IMR-90 (cell line): ENCODE measurements at regions not wholly inside any gene's neighbourhood (a gene's known extent, or its start where the extent isn't known, plus 50 kb on each side); places are given as distances from the start of the nearest gene placed in this dataset.

Experiments used
- ATAC-seq: fragments of 200-7000 bp; cut with Tn5 transposase; 2 replicates; pipeline ENCODE4 v1.9.1; 2020; ENCODE audit warnings: low read depth, mild to moderate bottlenecking, moderate library complexity
- BruUV-seq: library from RNA; stranded (reverse); fragments of 400-500 nt; replicated peaks from 2 replicates; lab custom pipeline; 2021; lab: Mats Ljungman, UMichigan
- CTCF ChIA-PET: fragments of 300-600 bp; formaldehyde crosslinking; extraction: SDS; loops from one replicate; lab custom pipeline; 2021; ENCODE audit warnings: antibody characterized with exemption; lab: Yijun Ruan, JAX
- POLR2A ChIA-PET: fragments of 300-600 bp; sonication (Branson Sonifier 250); formaldehyde crosslinking; loops from one replicate; lab custom pipeline; 2022; ENCODE audit warnings: antibody characterized with exemption; ENCODE audit not compliant: unreplicated experiment; lab: Charles Lee
- DNase-seq: peaks from one replicate; pipeline ENCODE4 v3.0.0; 2013
- H2AFZ ChIP-seq: replicated peaks from 2 replicates; pipeline ENCODE3; 2013; ENCODE audit warnings: low read length, mild to moderate bottlenecking; ENCODE audit not compliant: poor library complexity
- H2AK5ac ChIP-seq: 2 replicates; pipeline ENCODE4 v1.6.1; 2013; ENCODE audit warnings: low read depth, low read length, inconsistent platforms
- H2AK9ac ChIP-seq: replicated peaks from 2 replicates; pipeline ENCODE3; 2013; ENCODE audit warnings: mild to moderate bottlenecking, low read depth, low read length, moderate library complexity; ENCODE audit not compliant: poor library complexity
- H2BK120ac ChIP-seq: 2 replicates; pipeline ENCODE4 v1.6.1; 2013; ENCODE audit warnings: low read depth, low read length, inconsistent platforms
- H2BK15ac ChIP-seq: 3 replicates; pipeline ENCODE4 v1.6.1; 2013; ENCODE audit warnings: low read depth, low read length, inconsistent platforms
- H2BK20ac ChIP-seq: 2 replicates; pipeline ENCODE4 v1.6.1; 2013; ENCODE audit warnings: low read depth, mild to moderate bottlenecking, inconsistent platforms, low read length, moderate library complexity
- H2BK5ac ChIP-seq: 2 replicates; pipeline ENCODE4 v1.6.1; 2013; ENCODE audit warnings: mild to moderate bottlenecking, low read depth, low read length, inconsistent platforms; ENCODE audit not compliant: poor library complexity, severe bottlenecking
- H3K14ac ChIP-seq: replicated peaks from 2 replicates; pipeline ENCODE4 v1.6.1; 2013; ENCODE audit warnings: low read depth, low read length, inconsistent platforms
- H3K18ac ChIP-seq: 2 replicates; pipeline ENCODE4 v1.6.1; 2013; ENCODE audit warnings: low read depth, low read length, control low read depth
- H3K23ac ChIP-seq: 2 replicates; pipeline ENCODE4 v1.6.1; 2013; ENCODE audit warnings: low read depth, low read length, inconsistent platforms
- H3K27ac ChIP-seq: 2 replicates; pipeline ENCODE4 v1.5.1; 2013; ENCODE audit warnings: mild to moderate bottlenecking, control low read depth, low read length; ENCODE audit not compliant: insufficient read depth
- H3K27me3 ChIP-seq: 2 replicates; pipeline ENCODE4 v1.6.1; 2013; ENCODE audit warnings: low read length; ENCODE audit not compliant: control insufficient read depth, insufficient read depth
- H3K36me3 ChIP-seq: 2 replicates; pipeline ENCODE4 v1.6.1; 2013; ENCODE audit warnings: low read length, mixed read lengths; ENCODE audit not compliant: control insufficient read depth, insufficient read depth
- H3K4ac ChIP-seq: 2 replicates; pipeline ENCODE4 v1.6.1; 2013; ENCODE audit warnings: low read depth, low read length, inconsistent platforms
- H3K4me1 ChIP-seq: 2 replicates; pipeline ENCODE4 v1.6.1; 2013; ENCODE audit warnings: low read length, mixed read lengths; ENCODE audit not compliant: control insufficient read depth, insufficient read depth
- H3K4me2 ChIP-seq: 2 replicates; pipeline ENCODE4 v1.6.1; 2013; ENCODE audit warnings: low read depth, mild to moderate bottlenecking, control low read depth, low read length, moderate library complexity
- H3K4me3 ChIP-seq: 2 replicates; pipeline ENCODE4 v1.5.1; 2013; ENCODE audit warnings: low read depth, mild to moderate bottlenecking, control low read depth, low read length, moderate library complexity; ENCODE audit not compliant: insufficient read depth
- H3K56ac ChIP-seq: 2 replicates; pipeline ENCODE4 v1.6.1; 2013; ENCODE audit warnings: low read length, inconsistent platforms; ENCODE audit not compliant: insufficient read depth; ENCODE audit errors: extremely low read depth
- H3K79me1 ChIP-seq, 2 experiments: 2 replicates each; pipeline ENCODE4 v1.6.1; 2013; ENCODE audit warnings: low read length in 2 of 2, inconsistent platforms in 1 of 2, low read depth in 1 of 2
- H3K9ac ChIP-seq: 2 replicates; pipeline ENCODE4 v1.6.1; 2013; ENCODE audit warnings: low read depth, low read length, control low read depth
- H3K9me1 ChIP-seq: 2 replicates; pipeline ENCODE4 v1.6.1; 2013; ENCODE audit warnings: low read length, inconsistent platforms; ENCODE audit not compliant: insufficient read depth
- H3K9me3 ChIP-seq: 2 replicates; pipeline ENCODE4 v1.6.1; 2013; ENCODE audit warnings: low read length; ENCODE audit not compliant: control insufficient read depth, insufficient read depth
- H4K20me1 ChIP-seq: 2 replicates; pipeline ENCODE4 v1.6.1; 2013; ENCODE audit warnings: low read length, inconsistent platforms; ENCODE audit not compliant: insufficient read depth
- H4K5ac ChIP-seq: 2 replicates; pipeline ENCODE4 v1.6.1; 2013; ENCODE audit warnings: mild to moderate bottlenecking, low read depth, low read length, control low read depth
- H4K8ac ChIP-seq, 2 experiments: 2 replicates each; pipeline ENCODE4 v1.6.1; 2013; ENCODE audit warnings: low read depth in 2 of 2, low read length in 2 of 2, control low read depth in 1 of 2, inconsistent platforms in 1 of 2
- H4K91ac ChIP-seq: 2 replicates; pipeline ENCODE4 v1.6.1; 2013; ENCODE audit warnings: low read depth, low read length, inconsistent platforms; ENCODE audit not compliant: insufficient read depth
- BHLHE40 ChIP-seq: fragments of 150-350 bp; IDR thresholded peaks from 2 replicates; pipeline ENCODE4 v1.6.1; 2016; ENCODE audit warnings: mild to moderate bottlenecking, low read depth, low read length
- CEBPB ChIP-seq: IDR thresholded peaks from 2 replicates; pipeline ENCODE4 v1.6.1; 2012; ENCODE audit warnings: low read depth, low read length, improper control_type of control experiment
- CHD1 ChIP-seq: IDR thresholded peaks from 2 replicates; pipeline ENCODE4 v1.6.1; 2012; ENCODE audit warnings: low read depth, low read length, improper control_type of control experiment
- CTCF ChIP-seq: conservative IDR thresholded peaks from 2 replicates; pipeline ENCODE4 v1.5.1; 2012; ENCODE audit warnings: mild to moderate bottlenecking, low read depth, low read length, improper control_type of control experiment
- ELK1 ChIP-seq: fragments of 150-350 bp; IDR thresholded peaks from 2 replicates; pipeline ENCODE4 v1.6.1; 2016; ENCODE audit warnings: low read depth, mild to moderate bottlenecking, low read length, moderate library complexity, borderline replicate concordance
- FOS ChIP-seq: fragments of 150-350 bp; IDR thresholded peaks from 2 replicates; pipeline ENCODE4 v1.6.1; 2016; ENCODE audit warnings: low read depth, low read length
- MAFK ChIP-seq: IDR thresholded peaks from 2 replicates; pipeline ENCODE4 v1.6.1; 2012; ENCODE audit warnings: low read depth, low read length, improper control_type of control experiment
- NFE2L2 ChIP-seq: fragments of 150-350 bp; IDR thresholded peaks from 2 replicates; pipeline ENCODE4 v1.6.1; 2016; ENCODE audit warnings: low read depth, mild to moderate bottlenecking, low read length
- POLR2A ChIP-seq: IDR thresholded peaks from 2 replicates; pipeline ENCODE4 v1.6.1; 2012; ENCODE audit warnings: mild to moderate bottlenecking, low read depth, low read length
- RFX5 ChIP-seq: IDR thresholded peaks from 2 replicates; pipeline ENCODE4 v1.8.0; 2012; ENCODE audit warnings: low read depth, mild to moderate bottlenecking, low read length, moderate library complexity
- SMC3 ChIP-seq: fragments of 150-350 bp; IDR thresholded peaks from 2 replicates; pipeline ENCODE4 v1.6.1; 2016; ENCODE audit warnings: low read depth, mild to moderate bottlenecking, antibody characterized with exemption, low read length, moderate library complexity
- USF2 ChIP-seq: fragments of 150-350 bp; IDR thresholded peaks from 2 replicates; pipeline ENCODE4 v1.6.1; 2017; ENCODE audit warnings: mild to moderate bottlenecking, antibody characterized with exemption, low read length, low read depth
- WGBS, 2 experiments: methylation state at CpG; one replicate each; pipeline versions ENCODE4 v1.1.5 to v1.1.7; 2013; ENCODE audit warnings: missing lambda C conversion rate in 2 of 2; ENCODE audit not compliant: insufficient read length in 1 of 2; ENCODE audit errors: extremely low coverage in 2 of 2; 5-methylcytosine and 5-hydroxymethylcytosine counted together
- dilution Hi-C: fragments of 300-500 bp; cut with HindIII; formaldehyde crosslinking; loops from one replicate; pipeline ENCODE4 v1.14.3; 2018; ENCODE audit warnings: low sequenced_read_pairs; ENCODE audit not compliant: unreplicated experiment
- in situ Hi-C: fragments of 300-500 bp; cut with MboI; formaldehyde crosslinking; loops from 3 replicates; pipeline ENCODE4 v1.14.3; 2019; ENCODE audit warnings: low sequenced_read_pairs, inconsistent platforms, mixed read lengths
- intact Hi-C: fragments of 100-400 bp; cut with micrococcal nuclease; formaldehyde crosslinking; loops from 2 replicates; pipeline ENCODE4 v1.10.0; 2022

GRCh38 chr12:91935296-91935695 is 210.3 kb downstream of the BTG1 start:
- Histone ChIP-seq H2BK15ac (0 out of 3 replicates have a peak overlapping the region, but pooled peaks have one; percentile 70), H2AK5ac (no peak overlapping the region), H4K91ac (no peak overlapping the region), H3K27ac (no peak overlapping the region), H3K14ac (no peak overlapping the region; the same call in 1 of the 2 replicates), H3K18ac (no peak overlapping the region), H3K4me2 (no peak overlapping the region), H2AFZ (no peak overlapping the region), H2BK5ac (no peak overlapping the region), H2BK20ac (no peak overlapping the region), H3K9me3 (no peaks in the 10 kb centered on the region), H2AK9ac (no peak overlapping the region), H3K23ac (no peak overlapping the region), H3K79me1 (no peaks in the 10 kb centered on the region), H3K4ac (no peak overlapping the region), H4K8ac (no peak overlapping the region), H3K56ac (no peak overlapping the region), H3K36me3 (no peaks in the 10 kb centered on the region), H3K9ac (no peak overlapping the region), H3K4me1 (no peaks in the 10 kb centered on the region), H3K9me1 (no peaks in the 10 kb centered on the region), H3K27me3 (no peaks in the 10 kb centered on the region), H2BK120ac (no peak overlapping the region), H4K5ac (no peak overlapping the region), H4K20me1 (no peaks in the 10 kb centered on the region), H3K4me3 (no peak overlapping the region)
- intact Hi-C loops: no loop called here
- CTCF ChIA-PET: interaction anchor here (0.6 kb wide), 1 partner anchor 1670 kb away, joined by 9 read pairs; no protein-coding TSS in a partner anchor
- dilution Hi-C loops: no loop called here
- ATAC-seq (no peak), DNase-seq (no peak)
- POLR2A ChIA-PET: no interaction called here
- no peak for TF ChIP-seq ELK1
- no peak for TF ChIP-seq NFE2L2
- TF ChIP-seq MAFK: no peak
- TF ChIP-seq POLR2A: no peak
- no peak for TF ChIP-seq RFX5
- TF ChIP-seq USF2: no peak
- no peak for TF ChIP-seq CEBPB
- TF ChIP-seq SMC3: no peak
- no peak for TF ChIP-seq CTCF
- TF ChIP-seq BHLHE40: no peak
- TF ChIP-seq CHD1: no peak
- TF ChIP-seq FOS: no peak
- no TSS peak for BruUV-seq
- in situ Hi-C loops: no loop called here
- no CpG with 5 or more reads among the region's 2 CpGs for WGBS, 2 experiments
